ENCODE measurements at regions not wholly inside any gene's neighbourhood (a gene's known extent, or its start where the extent isn't known, plus 50 kb on each side); places are given as distances from the start of the nearest gene placed in this dataset.
"Not testable (repeated sequence)": the region's sequence is repeated elsewhere in the genome, so short reads cannot be mapped to it uniquely, and the experiment has no call there.

- H3K4me3 ChIP-seq (replicated peaks; ENCODE audit: insufficient read depth, low read length), result no peak overlapping the region
- no peak for TF ChIP-seq SPI1 (IDR thresholded peaks at IDR 0.05; ENCODE audit: borderline replicate concordance, low read depth)
- TF ChIP-seq GABPA (IDR thresholded peaks at IDR 0.05; ENCODE audit: low read depth), result no peak
- no peak for TF ChIP-seq POLR2AphosphoS5 (IDR thresholded peaks at IDR 0.05; ENCODE audit: low read depth)
- TF ChIP-seq, protein P1, sequence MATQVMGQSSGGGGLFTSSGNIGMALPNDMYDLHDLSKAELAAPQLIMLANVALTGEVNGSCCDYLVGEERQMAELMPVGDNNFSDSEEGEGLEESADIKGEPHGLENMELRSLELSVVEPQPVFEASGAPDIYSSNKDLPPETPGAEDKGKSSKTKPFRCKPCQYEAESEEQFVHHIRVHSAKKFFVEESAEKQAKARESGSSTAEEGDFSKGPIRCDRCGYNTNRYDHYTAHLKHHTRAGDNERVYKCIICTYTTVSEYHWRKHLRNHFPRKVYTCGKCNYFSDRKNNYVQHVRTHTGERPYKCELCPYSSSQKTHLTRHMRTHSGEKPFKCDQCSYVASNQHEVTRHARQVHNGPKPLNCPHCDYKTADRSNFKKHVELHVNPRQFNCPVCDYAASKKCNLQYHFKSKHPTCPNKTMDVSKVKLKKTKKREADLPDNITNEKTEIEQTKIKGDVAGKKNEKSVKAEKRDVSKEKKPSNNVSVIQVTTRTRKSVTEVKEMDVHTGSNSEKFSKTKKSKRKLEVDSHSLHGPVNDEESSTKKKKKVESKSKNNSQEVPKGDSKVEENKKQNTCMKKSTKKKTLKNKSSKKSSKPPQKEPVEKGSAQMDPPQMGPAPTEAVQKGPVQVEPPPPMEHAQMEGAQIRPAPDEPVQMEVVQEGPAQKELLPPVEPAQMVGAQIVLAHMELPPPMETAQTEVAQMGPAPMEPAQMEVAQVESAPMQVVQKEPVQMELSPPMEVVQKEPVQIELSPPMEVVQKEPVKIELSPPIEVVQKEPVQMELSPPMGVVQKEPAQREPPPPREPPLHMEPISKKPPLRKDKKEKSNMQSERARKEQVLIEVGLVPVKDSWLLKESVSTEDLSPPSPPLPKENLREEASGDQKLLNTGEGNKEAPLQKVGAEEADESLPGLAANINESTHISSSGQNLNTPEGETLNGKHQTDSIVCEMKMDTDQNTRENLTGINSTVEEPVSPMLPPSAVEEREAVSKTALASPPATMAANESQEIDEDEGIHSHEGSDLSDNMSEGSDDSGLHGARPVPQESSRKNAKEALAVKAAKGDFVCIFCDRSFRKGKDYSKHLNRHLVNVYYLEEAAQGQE (IDR thresholded peaks at IDR 0.05; ENCODE audit: insufficient replicate concordance, low read depth), result no peak
- TF ChIP-seq, protein P2, sequence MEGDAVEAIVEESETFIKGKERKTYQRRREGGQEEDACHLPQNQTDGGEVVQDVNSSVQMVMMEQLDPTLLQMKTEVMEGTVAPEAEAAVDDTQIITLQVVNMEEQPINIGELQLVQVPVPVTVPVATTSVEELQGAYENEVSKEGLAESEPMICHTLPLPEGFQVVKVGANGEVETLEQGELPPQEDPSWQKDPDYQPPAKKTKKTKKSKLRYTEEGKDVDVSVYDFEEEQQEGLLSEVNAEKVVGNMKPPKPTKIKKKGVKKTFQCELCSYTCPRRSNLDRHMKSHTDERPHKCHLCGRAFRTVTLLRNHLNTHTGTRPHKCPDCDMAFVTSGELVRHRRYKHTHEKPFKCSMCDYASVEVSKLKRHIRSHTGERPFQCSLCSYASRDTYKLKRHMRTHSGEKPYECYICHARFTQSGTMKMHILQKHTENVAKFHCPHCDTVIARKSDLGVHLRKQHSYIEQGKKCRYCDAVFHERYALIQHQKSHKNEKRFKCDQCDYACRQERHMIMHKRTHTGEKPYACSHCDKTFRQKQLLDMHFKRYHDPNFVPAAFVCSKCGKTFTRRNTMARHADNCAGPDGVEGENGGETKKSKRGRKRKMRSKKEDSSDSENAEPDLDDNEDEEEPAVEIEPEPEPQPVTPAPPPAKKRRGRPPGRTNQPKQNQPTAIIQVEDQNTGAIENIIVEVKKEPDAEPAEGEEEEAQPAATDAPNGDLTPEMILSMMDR (IDR thresholded peaks at IDR 0.05; ENCODE audit: insufficient read depth, low read length), result no peak
- no peak overlapping the region for H3K27ac ChIP-seq (replicated peaks)
- no peak for DNase-seq (ENCODE audit: low read depth in 1 of 2, low spot score in 1 of 2)
- H3K27me3 ChIP-seq (ENCODE audit: insufficient read depth, poor library complexity, severe bottlenecking), result no peaks in the 10 kb centered on the region
These were observed 205.1 kb upstream of the SRD5A2 start for GRCh38 chr2:31785876-31786275.

DNA sequence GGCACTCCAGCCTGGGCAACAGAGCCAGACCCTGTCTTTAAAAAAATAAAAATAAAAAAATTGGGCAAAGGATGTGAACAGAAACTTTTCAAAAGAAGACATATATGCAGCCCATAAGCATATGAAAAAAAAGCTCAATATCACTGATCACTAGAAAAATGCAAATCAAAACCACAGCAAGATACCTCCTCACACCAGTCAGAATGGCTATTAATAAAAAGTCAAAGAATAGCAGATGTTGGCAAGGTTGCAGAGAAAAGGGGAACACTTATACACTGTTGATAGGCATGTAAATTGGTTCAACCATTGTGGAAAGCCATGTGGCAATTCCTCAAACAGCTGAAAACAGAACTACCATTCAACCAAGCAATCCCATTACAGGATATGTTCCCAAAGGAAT, 204.1 kb upstream of the SRD5A2 start:
- TF ChIP-seq SPI1 (IDR thresholded peaks at IDR 0.05; ENCODE audit: borderline replicate concordance, low read depth), result no peak
- TF ChIP-seq, protein P1 (IDR thresholded peaks at IDR 0.05; ENCODE audit: insufficient replicate concordance, low read depth), result no peak
- DNase-seq (ENCODE audit: low read depth in 1 of 2, low spot score in 1 of 2), result no peak
- H3K4me3 ChIP-seq (replicated peaks; ENCODE audit: insufficient read depth, low read length), result no peak overlapping the region
- no peaks in the 10 kb centered on the region for H3K27me3 ChIP-seq (ENCODE audit: insufficient read depth, poor library complexity, severe bottlenecking)
- H3K27ac ChIP-seq (replicated peaks), result no peak overlapping the region

DNA sequence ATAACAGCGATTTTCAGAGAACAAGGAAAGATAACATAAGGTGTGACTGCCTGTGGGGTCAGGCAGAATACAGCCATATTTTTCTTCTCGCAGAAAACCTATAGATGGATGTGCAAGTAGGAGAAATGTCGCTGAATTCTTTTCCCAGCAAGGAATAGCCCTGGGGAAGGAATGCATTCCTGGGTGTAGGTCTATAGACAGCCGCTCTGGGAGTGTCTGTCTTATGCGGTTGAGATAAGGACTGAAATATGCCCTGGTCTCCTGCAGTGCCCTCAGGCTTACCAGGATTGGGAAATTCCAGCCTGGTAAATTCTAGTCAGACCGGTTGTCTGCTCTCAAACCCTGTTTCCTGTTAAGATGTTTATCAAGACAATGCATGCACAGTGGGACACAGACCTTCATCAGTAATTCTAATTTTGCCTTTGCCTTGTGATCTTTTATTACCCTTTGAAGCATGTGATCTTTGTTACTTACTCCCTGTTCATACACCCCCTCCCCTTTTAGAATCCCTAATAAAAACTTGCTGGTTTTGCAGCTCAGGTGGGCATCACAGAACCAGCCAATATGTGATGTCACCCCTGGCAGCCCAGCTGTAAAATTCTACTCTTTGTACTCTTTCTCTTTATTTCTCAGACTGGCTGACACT, 202.8 kb upstream of the SRD5A2 start:
- DNase-seq (ENCODE audit: low read depth in 1 of 2, low spot score in 1 of 2); H3K4me3 ChIP-seq (replicated peaks; ENCODE audit: insufficient read depth, low read length); H3K27ac ChIP-seq (replicated peaks); H3K27me3 ChIP-seq (ENCODE audit: insufficient read depth, poor library complexity, severe bottlenecking): not testable (repeated sequence)

- Histone ChIP-seq H3K27ac (replicated peaks) (no peak overlapping the region), H3K27me3 (ENCODE audit: insufficient read depth, poor library complexity, severe bottlenecking) (no peaks in the 10 kb centered on the region), H3K4me3 (replicated peaks; ENCODE audit: insufficient read depth, low read length) (no peak overlapping the region)
- TF ChIP-seq SPI1 (IDR thresholded peaks at IDR 0.05; ENCODE audit: borderline replicate concordance, low read depth), result no peak
- TF ChIP-seq, protein P1 (IDR thresholded peaks at IDR 0.05; ENCODE audit: insufficient replicate concordance, low read depth), result no peak
- TF ChIP-seq GABPA (IDR thresholded peaks at IDR 0.05; ENCODE audit: low read depth), result no peak
- no peak for TF ChIP-seq POLR2AphosphoS5 (IDR thresholded peaks at IDR 0.05; ENCODE audit: low read depth)
- TF ChIP-seq, protein P2 (IDR thresholded peaks at IDR 0.05; ENCODE audit: insufficient read depth, low read length), result no peak
- DNase-seq (ENCODE audit: low read depth in 1 of 2, low spot score in 1 of 2), result no peak
These were observed 197.4 kb upstream of the SRD5A2 start for GRCh38 chr2:31778153-31778552.

Measured in HL-60 (cell line).